ENCODE measurements at regions not wholly inside any gene's neighbourhood (a gene's known extent, or its start where the extent isn't known, plus 50 kb on each side); places are given as distances from the start of the nearest gene placed in this dataset.

GRCh38 chr21:32144851-32145250, 134.0 kb downstream of the MIS18A start:
- TF ChIP-seq POLR2A (IDR thresholded peaks at IDR 0.05; ENCODE audit: low read depth, low read length): no peak
- TF ChIP-seq RB1 (IDR thresholded peaks at IDR 0.05; ENCODE audit: borderline replicate concordance): no peak
- TF ChIP-seq, protein P1, sequence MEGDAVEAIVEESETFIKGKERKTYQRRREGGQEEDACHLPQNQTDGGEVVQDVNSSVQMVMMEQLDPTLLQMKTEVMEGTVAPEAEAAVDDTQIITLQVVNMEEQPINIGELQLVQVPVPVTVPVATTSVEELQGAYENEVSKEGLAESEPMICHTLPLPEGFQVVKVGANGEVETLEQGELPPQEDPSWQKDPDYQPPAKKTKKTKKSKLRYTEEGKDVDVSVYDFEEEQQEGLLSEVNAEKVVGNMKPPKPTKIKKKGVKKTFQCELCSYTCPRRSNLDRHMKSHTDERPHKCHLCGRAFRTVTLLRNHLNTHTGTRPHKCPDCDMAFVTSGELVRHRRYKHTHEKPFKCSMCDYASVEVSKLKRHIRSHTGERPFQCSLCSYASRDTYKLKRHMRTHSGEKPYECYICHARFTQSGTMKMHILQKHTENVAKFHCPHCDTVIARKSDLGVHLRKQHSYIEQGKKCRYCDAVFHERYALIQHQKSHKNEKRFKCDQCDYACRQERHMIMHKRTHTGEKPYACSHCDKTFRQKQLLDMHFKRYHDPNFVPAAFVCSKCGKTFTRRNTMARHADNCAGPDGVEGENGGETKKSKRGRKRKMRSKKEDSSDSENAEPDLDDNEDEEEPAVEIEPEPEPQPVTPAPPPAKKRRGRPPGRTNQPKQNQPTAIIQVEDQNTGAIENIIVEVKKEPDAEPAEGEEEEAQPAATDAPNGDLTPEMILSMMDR (IDR thresholded peaks at IDR 0.05 in 2 of 3, conservative IDR thresholded peaks at IDR 0.05 in 1 of 3; ENCODE audit: control insufficient read depth in 2 of 3, extremely low read depth in 1 of 3, insufficient read depth in 1 of 3, low read depth in 3 of 3, low read length in 3 of 3): no peak
- no peak for TF ChIP-seq TARDBP (IDR thresholded peaks at IDR 0.05; ENCODE audit: borderline replicate concordance)
- TF ChIP-seq SIN3A (IDR thresholded peaks at IDR 0.05; ENCODE audit: low read depth, low read length): no peak
- no peak for TF ChIP-seq CHD4 (IDR thresholded peaks at IDR 0.05)
- no peak for TF ChIP-seq SPI1 (IDR thresholded peaks at IDR 0.05; ENCODE audit: borderline replicate concordance, insufficient read depth, low read depth, low read length)
- no peak for TF ChIP-seq HCFC1 (IDR thresholded peaks at IDR 0.05; ENCODE audit: low read length)
- TF ChIP-seq CHD1 (IDR thresholded peaks at IDR 0.05; ENCODE audit: low read depth, low read length): no peak
- no peak for TF ChIP-seq YY1 (IDR thresholded peaks at IDR 0.05; ENCODE audit: low read depth, low read length)
- TF ChIP-seq GABPA (IDR thresholded peaks at IDR 0.05; ENCODE audit: low read depth): no peak
